SU-DHL-6 (cell line): ENCODE measurements at regions not wholly inside any gene's neighbourhood (a gene's known extent, or its start where the extent isn't known, plus 50 kb on each side); places are given as distances from the start of the nearest gene placed in this dataset.

Experiments used
- H2AFZ ChIP-seq: fragments of 200-600 bp; sonication (generic); 2 replicates; pipeline ENCODE4 v1.6.1; 2014; ENCODE audit warnings: low read depth, mild to moderate bottlenecking, moderate library complexity, mixed read lengths, antibody characterized with exemption, low read length; ENCODE audit not compliant: severe bottlenecking
- H3F3A ChIP-seq: fragments of 200-600 bp; shearing (Covaris generic); 2 replicates; pipeline ENCODE4 v1.6.0; 2016; ENCODE audit warnings: antibody characterized with exemption, mild to moderate bottlenecking; ENCODE audit not compliant: insufficient read depth
- H3K27ac ChIP-seq: fragments of 200-600 bp; sonication (generic); 2 replicates; pipeline ENCODE4 v1.5.1; 2016; ENCODE audit warnings: low read depth, mild to moderate bottlenecking, low read length, moderate library complexity, mixed read lengths
- H3K27me3 ChIP-seq: fragments of 200-600 bp; sonication (generic), shearing (Covaris generic); 2 replicates; pipeline ENCODE4 v1.6.0; 2014; ENCODE audit warnings: mild to moderate bottlenecking, low read length
- H3K36me3 ChIP-seq: fragments of 200-600 bp; sonication (generic); 2 replicates; pipeline ENCODE4 v1.6.1; 2014; ENCODE audit warnings: mild to moderate bottlenecking, low read length, mixed read lengths
- H3K4me2 ChIP-seq: fragments of 300-600, 200-600 bp; shearing (Covaris generic), sonication (generic); 2 replicates; pipeline ENCODE4 v1.6.0; 2014; ENCODE audit warnings: low read length, low read depth, mild to moderate bottlenecking; ENCODE audit not compliant: poor library complexity, severe bottlenecking
- H3K4me3 ChIP-seq: fragments of 200-600 bp; sonication (generic); 2 replicates; pipeline ENCODE4 v1.5.1; 2014; ENCODE audit warnings: antibody characterized with exemption, low read length, mild to moderate bottlenecking, mixed read lengths; ENCODE audit not compliant: insufficient read depth, poor library complexity, severe bottlenecking
- H3K79me2 ChIP-seq: fragments of 200-600 bp; sonication (generic); 2 replicates; pipeline ENCODE4 v1.6.1; 2014; ENCODE audit warnings: mild to moderate bottlenecking, low read length, moderate library complexity; ENCODE audit not compliant: insufficient read depth
- H3K9ac ChIP-seq: fragments of 200-600 bp; sonication (generic); 2 replicates; pipeline ENCODE4 v1.7.0; 2014; ENCODE audit warnings: mild to moderate bottlenecking, low read length
- H3K9me2 ChIP-seq: fragments of 200-600 bp; sonication (generic); replicated peaks from 2 replicates; pipeline ENCODE4 v1.6.1; 2014; ENCODE audit warnings: low read length; ENCODE audit not compliant: insufficient read depth
- H3K9me3 ChIP-seq: fragments of 200-600 bp; sonication (generic); 2 replicates; pipeline ENCODE4 v1.6.1; 2014; ENCODE audit warnings: low read length, mixed read lengths; ENCODE audit not compliant: insufficient read depth
- H4K20me1 ChIP-seq: fragments of 200-600 bp; sonication (generic); 2 replicates; pipeline ENCODE4 v1.6.1; 2014; ENCODE audit warnings: low read depth, mild to moderate bottlenecking, antibody characterized with exemption, low read length, moderate library complexity, mixed read lengths
- EZH2phosphoT487 ChIP-seq: fragments of 200-600 bp; sonication (generic), shearing (Covaris generic); conservative IDR thresholded peaks from 2 replicates; pipeline ENCODE4 v1.6.1; 2018; ENCODE audit warnings: mild to moderate bottlenecking, antibody characterized with exemption, low read length, moderate library complexity, mixed read lengths
- TF ChIP-seq, protein P1 (sequence below): fragments of 200-600 bp; sonication (generic); IDR thresholded peaks from one replicate; pipeline ENCODE4 v1.5.1; 2017; ENCODE audit warnings: antibody characterized with exemption, mild to moderate bottlenecking, low read length, moderate library complexity; ENCODE audit not compliant: insufficient read depth, poor library complexity, severe bottlenecking

DNA sequence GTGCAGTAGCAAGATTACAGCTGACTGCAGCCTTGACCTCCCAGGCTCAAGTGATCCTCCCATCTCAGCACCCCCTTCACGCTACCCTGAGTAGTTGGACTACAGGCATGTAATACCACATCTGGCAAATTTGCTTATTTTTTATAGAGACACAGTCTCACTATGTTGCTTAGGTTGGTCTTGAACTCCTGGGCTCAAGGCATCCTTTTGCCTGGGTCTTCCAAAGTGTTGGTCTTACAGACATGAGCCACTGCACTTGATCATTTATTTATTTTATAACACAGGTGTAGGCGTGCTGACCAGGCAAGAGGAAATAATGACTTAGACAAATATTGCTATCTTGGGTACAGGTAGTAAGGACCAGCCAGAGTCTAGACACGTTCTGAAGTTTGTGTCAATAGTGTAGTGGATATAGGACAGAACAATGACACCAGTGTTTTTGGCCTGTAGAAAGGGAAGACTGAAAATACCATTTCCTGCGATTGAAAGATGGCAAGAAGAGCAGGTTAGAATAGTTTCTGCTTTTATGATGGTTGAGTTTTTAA lies 71.0 kb upstream of the THUMPD2 start:
- Histone ChIP-seq H3K9me3 (no peaks in the 10 kb centered on the region), H3F3A (no peaks in the 10 kb centered on the region), H3K9me2 (no peaks in the 10 kb centered on the region), H3K4me2 (no peak overlapping the region), H3K79me2 (no peaks in the 10 kb centered on the region), H3K36me3 (no peaks in the 10 kb centered on the region), H3K4me3 (no peak overlapping the region), H3K9ac (no peak overlapping the region), H2AFZ (no peak overlapping the region), H3K27ac (no peak overlapping the region), H4K20me1 (no peaks in the 10 kb centered on the region), H3K27me3 (no peaks in the 10 kb centered on the region)
- TF ChIP-seq, protein P1, sequence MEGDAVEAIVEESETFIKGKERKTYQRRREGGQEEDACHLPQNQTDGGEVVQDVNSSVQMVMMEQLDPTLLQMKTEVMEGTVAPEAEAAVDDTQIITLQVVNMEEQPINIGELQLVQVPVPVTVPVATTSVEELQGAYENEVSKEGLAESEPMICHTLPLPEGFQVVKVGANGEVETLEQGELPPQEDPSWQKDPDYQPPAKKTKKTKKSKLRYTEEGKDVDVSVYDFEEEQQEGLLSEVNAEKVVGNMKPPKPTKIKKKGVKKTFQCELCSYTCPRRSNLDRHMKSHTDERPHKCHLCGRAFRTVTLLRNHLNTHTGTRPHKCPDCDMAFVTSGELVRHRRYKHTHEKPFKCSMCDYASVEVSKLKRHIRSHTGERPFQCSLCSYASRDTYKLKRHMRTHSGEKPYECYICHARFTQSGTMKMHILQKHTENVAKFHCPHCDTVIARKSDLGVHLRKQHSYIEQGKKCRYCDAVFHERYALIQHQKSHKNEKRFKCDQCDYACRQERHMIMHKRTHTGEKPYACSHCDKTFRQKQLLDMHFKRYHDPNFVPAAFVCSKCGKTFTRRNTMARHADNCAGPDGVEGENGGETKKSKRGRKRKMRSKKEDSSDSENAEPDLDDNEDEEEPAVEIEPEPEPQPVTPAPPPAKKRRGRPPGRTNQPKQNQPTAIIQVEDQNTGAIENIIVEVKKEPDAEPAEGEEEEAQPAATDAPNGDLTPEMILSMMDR, result no peak
- TF ChIP-seq EZH2phosphoT487, result no peak

DNA sequence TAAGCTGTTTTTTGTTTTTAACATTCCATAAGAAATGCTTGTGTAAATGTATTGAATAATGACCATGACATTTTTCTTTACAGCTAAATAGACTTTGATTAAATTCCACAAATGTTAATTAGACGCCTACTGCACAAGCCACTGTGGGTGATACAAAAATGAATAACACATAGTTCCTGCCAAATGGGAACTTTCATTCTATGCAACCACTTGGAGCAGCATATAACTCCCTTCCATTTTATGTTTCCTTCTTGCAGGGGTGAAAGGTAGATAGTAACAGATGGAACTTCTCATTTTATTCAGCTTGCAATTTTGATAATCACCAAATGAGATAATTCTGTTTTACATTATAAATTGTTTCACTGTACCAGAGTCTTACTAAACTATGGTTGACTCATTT lies 70.0 kb upstream of the THUMPD2 start:
- no peaks in the 10 kb centered on the region for H4K20me1 ChIP-seq
- H3K9me3 ChIP-seq, result no peaks in the 10 kb centered on the region
- no peak overlapping the region for H3K9ac ChIP-seq
- TF ChIP-seq, protein P1, result no peak
- TF ChIP-seq EZH2phosphoT487, result no peak
- H3K27ac ChIP-seq, result no peak overlapping the region
- H3K4me2 ChIP-seq, result no peak overlapping the region
- no peaks in the 10 kb centered on the region for H3K9me2 ChIP-seq
- no peaks in the 10 kb centered on the region for H3K36me3 ChIP-seq
- no peaks in the 10 kb centered on the region for H3K27me3 ChIP-seq
- H3K79me2 ChIP-seq, result no peaks in the 10 kb centered on the region
- no peak overlapping the region for H3K4me3 ChIP-seq
- H3F3A ChIP-seq, result no peaks in the 10 kb centered on the region
- H2AFZ ChIP-seq, result no peak overlapping the region

- H3K27me3 ChIP-seq, result no peaks in the 10 kb centered on the region
- no peak overlapping the region for H3K9ac ChIP-seq
- H2AFZ ChIP-seq, result no peak overlapping the region
- H3K4me3 ChIP-seq, result no peak overlapping the region
- no peaks in the 10 kb centered on the region for H3F3A ChIP-seq
- H3K9me2 ChIP-seq, result no peaks in the 10 kb centered on the region
- H3K79me2 ChIP-seq, result no peaks in the 10 kb centered on the region
- H3K36me3 ChIP-seq, result no peaks in the 10 kb centered on the region
- TF ChIP-seq EZH2phosphoT487, result no peak
- TF ChIP-seq, protein P1, result no peak
- H3K4me2 ChIP-seq, result no peak overlapping the region
- no peaks in the 10 kb centered on the region for H4K20me1 ChIP-seq
- no peak overlapping the region for H3K27ac ChIP-seq
- H3K9me3 ChIP-seq, result no peaks in the 10 kb centered on the region
Measured at GRCh38 chr2:39845460-39846146, 66.5 kb upstream of the THUMPD2 start.
